ENCODE measurements at regions not wholly inside any gene's neighbourhood (a gene's known extent, or its start where the extent isn't known, plus 50 kb on each side); places are given as distances from the start of the nearest gene placed in this dataset.
A peak's percentile ranks its signal among the peaks of the same experiment; 100 is the strongest.

GRCh38 chr7:113456533-113456932 is 338.2 kb upstream of the SMIM30 start:
- no peak for DNase-seq (ENCODE audit: low spot score)

GRCh38 chr7:113454597-113455169 is 336.3 kb upstream of the SMIM30 start:
- DNase-seq (ENCODE audit: low spot score) = no peak

GRCh38 chr7:113452245-113452644 is 333.9 kb upstream of the SMIM30 start:
- DNase-seq (ENCODE audit: low spot score) = no peak

- DNase-seq (ENCODE audit: low spot score) = no peak
Measured at GRCh38 chr7:113446791-113447190, 328.4 kb upstream of the SMIM30 start.

GRCh38 chr7:113446391-113446790 is 328.0 kb upstream of the SMIM30 start:
- no peak for DNase-seq (ENCODE audit: low spot score)

- DNase-seq (ENCODE audit: low spot score) = no peak
Measured at GRCh38 chr7:113444261-113444660, 325.9 kb upstream of the SMIM30 start.

GRCh38 chr7:113440173-113440572 is 321.8 kb upstream of the SMIM30 start:
- DNase-seq (ENCODE audit: low spot score) = no peak

GRCh38 chr7:113431406-113431805 is 313.1 kb upstream of the SMIM30 start:
- DNase-seq (ENCODE audit: low spot score) = no peak

- DNase-seq (ENCODE audit: low spot score) = no peak
Measured at GRCh38 chr7:113424185-113424817, 305.9 kb upstream of the SMIM30 start.

GRCh38 chr7:113421696-113422330 is 303.5 kb upstream of the SMIM30 start:
- DNase-seq (ENCODE audit: low spot score) = peak; percentile 79

- DNase-seq (ENCODE audit: low spot score) = no peak
Measured at GRCh38 chr7:113414401-113415035, 296.2 kb upstream of the SMIM30 start.

GRCh38 chr7:113412410-113412809 is 294.1 kb upstream of the SMIM30 start:
- no peak for DNase-seq (ENCODE audit: low spot score)

- DNase-seq (ENCODE audit: low spot score) = no peak
Measured at GRCh38 chr7:113410796-113411195, 292.4 kb upstream of the SMIM30 start.

- DNase-seq (ENCODE audit: low spot score) = no peak
Measured at GRCh38 chr7:113408999-113409398, 290.6 kb upstream of the SMIM30 start.

GRCh38 chr7:113405296-113406056 is 287.1 kb upstream of the SMIM30 start:
- DNase-seq (ENCODE audit: low spot score) = no peak

GRCh38 chr7:113404245-113404644 is 285.9 kb upstream of the SMIM30 start:
- DNase-seq (ENCODE audit: low spot score) = no peak

- no peak for DNase-seq (ENCODE audit: low spot score)
Measured at GRCh38 chr7:113402482-113402881, 284.1 kb upstream of the SMIM30 start.

- DNase-seq (ENCODE audit: low spot score) = no peak
Measured at GRCh38 chr7:113402005-113402404, 283.7 kb upstream of the SMIM30 start.

GRCh38 chr7:113394856-113395255 is 276.5 kb upstream of the SMIM30 start:
- no peak for DNase-seq (ENCODE audit: low spot score)

GRCh38 chr7:113392841-113393540 is 274.6 kb upstream of the SMIM30 start:
- DNase-seq (ENCODE audit: low spot score) = no peak

- no peak for DNase-seq (ENCODE audit: low spot score)
Measured at GRCh38 chr7:113392421-113392820, 274.1 kb upstream of the SMIM30 start.
